ENCODE measurements at regions not wholly inside any gene's neighbourhood (a gene's known extent, or its start where the extent isn't known, plus 50 kb on each side); places are given as distances from the start of the nearest gene placed in this dataset.
"Not testable (repeated sequence)": the region's sequence is repeated elsewhere in the genome, so short reads cannot be mapped to it uniquely, and the experiment has no call there.

DNA sequence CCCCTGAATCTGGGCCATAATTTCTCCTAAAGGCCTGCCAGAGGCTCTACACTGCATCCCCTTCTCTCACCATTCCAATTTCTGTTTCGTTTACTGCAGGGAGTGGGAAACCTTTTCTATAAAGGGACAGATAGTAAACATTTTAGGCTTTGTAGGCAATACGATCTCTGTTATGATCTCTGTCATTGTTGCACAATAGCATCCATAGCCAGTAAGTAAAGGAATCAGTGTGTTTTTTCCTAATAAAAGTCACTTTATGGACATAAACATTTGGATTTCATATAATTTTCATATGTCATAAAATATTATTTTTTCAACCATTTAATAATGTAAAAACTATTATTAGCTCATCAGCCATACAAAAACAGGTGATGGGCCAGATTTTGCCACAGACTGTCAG, 531.7 kb downstream of the DSC3 start:
- DNase-seq: no peak

- DNase-seq: no peak
These were observed 540.9 kb downstream of the DSC3 start for GRCh38 chr18:30501594-30501993.

DNA sequence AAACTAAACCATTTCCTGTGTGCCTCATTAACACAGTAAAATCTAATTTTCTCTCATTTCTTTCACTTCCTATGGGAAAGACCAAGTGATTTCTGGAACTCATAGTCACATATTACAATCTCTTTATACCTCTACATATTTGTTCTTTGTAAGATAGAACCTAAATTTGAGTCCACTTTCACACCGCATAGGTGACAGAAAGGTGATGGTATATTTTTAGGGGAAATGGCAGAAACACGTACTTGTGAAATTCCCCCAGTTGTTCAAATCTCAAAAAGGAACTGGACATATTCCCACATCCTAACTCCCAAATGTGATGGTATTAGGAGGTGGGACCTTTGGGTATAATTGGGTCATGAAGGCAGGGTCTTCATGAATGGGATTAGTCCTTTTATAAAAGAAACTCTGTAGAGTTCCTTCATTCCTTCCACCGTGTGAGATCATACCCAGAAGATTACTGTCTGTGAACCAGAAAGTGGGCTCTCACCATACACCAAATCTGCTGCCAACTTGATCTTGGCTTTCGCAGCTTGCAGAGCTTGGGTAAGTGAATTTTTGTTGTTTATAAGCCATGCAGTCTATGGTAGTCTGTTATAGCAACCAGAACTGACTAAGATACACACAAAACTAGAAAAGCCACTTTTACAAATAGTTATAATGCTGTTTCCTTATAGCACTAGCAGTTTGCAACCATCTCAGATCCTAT, 542.1 kb downstream of the DSC3 start:
- DNase-seq: no peak

DNA sequence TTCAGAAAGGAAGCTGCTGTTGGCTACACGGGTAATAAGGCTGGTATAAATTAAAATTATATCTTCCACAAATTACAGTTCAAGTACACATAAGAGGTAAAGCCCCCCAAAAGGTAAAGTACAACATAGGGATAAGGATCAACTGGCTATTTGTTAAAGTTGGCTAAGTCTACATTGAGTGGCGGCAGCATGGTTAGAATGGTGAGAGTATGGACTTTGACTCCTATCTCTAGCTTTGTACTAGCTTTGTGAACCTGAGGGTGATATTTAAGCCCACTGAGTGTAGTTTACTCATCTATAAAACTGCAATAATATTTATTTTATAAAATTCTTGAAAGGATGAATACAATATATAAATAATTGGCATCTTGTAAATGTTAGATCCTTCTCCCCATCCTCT, 542.8 kb downstream of the DSC3 start:
- no peak for DNase-seq

DNA sequence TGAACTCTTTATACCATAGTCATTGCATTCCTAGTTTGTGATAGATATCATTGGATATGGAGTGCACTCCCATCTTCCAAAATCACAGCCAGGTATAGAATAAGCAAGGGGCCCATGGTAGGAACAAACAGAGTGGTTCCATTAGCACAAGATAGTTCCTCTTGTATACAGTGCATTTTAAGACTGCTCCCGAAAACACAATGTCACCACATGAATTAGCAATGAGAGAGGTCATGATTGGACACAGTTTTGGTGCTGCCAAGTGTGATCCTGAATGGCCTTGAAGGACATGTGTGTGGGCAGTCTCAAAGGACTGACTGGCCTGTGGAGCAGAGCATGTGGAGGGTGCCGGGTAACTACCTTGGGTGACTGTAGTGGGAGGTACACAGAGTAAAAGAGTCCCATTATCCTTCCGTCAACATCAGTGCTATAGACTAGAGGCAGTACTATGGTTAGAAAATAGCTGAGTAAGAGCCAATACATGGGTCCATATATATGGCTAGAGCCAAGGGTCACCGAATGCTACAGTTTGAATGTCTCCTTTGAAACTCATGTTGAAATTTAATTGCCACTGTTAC, 549.9 kb downstream of the DSC3 start:
- DNase-seq: no peak

DNA sequence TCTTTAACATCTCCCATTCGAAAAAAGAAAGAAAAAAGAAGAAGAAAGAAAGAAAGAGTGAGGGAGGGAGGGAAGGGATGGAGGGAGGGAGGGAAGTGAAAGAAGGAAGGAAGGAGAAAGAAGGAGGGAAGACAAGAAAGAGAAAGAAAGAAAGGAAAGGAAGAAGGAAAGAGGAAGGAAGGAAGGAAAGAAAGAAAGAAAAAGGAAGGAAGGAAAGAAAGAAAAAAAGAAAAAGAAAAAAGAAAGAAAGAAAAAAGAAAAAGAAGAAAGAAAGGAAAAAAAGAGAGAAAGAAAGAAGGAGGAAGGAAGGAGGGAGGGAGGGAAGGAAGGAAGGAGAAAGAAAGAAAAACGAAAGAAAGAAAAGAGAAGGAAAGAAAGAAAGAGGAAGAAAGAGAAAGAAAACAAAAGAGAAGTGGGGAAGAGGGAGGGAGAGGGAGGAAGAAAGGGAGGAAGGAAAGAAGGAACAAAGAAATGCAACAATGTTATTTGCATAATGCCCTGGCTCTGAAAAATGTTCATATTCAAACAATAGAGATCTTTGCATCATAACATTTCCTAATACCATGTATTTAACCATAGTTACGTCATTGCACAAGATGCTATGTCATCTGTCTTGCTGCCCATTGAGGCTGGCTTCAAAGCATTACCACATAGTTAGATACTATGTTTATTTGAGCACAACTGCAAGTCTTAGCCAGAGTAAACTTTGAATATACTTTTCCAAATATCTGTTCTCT, 550.6 kb downstream of the DSC3 start:
- no peak for DNase-seq

GRCh38 chr18:30489890-30490643, 552.5 kb downstream of the DSC3 start:
- DNase-seq: no peak

DNA sequence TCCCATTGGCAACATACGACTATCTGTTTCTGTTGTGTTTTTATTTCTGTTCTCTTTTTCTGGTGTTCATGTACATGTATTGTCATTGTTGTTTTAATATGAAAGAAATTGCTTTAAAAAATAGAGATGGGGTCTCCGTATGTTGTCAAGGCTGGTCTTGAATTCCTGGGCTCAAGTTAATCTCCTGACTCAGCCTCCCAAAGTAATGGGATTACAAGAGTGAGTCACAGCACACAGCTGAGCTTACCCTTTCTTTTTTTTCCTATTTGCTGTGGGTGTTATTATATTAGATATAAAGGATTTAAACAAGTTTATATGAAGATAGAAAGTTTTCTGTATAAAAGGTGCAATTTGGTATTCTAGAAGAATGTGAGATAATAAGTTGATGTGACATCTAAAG, 554.6 kb downstream of the DSC3 start:
- no peak for DNase-seq

DNA sequence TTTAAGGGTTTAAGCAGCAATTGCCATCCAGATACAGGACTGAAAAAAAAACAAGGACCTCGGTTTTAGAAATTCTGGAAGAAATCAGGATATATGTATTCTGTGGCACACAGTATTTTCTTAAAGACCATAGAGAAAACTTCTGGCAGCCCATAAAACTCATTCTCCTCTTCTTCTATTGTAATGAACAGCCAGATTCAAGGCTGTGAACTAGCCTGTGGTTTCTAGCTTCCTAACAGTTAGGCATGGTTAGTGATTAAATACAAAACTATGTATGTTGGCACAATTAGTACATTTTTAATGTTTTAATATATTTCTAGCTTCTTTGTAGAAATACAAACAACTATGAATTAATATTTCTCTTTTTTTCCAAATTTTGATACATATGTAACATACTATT, 555.7 kb downstream of the DSC3 start:
- no peak for DNase-seq

DNA sequence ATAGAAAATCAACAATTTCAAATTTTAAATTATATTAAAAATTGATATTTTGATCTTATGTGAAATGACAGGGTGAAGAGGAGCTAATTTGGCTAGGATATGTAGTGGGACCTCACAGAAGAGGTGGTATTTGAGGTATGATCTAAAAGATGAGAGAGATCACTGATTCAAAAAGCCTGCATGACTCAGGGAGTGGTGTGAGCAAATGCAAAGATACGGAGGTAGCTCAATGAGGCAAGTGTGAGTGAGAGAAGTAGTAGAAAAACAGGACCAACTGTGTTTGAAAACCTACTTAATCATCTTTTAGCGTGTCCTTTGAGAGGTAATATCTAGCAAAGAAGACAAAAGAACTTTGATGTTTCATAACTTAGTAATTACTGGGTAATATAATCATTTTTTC, 557.5 kb downstream of the DSC3 start:
- DNase-seq: no peak

DNA sequence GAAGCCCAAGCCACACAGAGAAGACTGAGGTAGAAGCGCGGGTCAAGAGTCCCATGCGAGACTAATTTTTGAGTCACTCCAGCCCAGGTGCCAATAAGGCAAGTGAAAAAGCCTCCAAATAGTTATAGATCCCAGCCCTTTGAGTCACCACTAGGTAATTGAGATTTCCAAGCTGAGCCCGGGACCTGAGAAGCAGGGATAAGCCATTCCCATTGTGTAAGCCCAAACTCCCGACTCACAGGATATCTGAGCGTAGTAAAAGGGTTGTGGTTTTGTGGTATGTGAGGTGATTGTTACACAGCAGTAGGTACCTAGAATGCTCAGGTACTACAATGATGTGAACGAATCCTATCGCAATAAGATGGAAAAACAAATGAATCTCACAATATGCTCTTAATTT, 560.7 kb downstream of the DSC3 start:
- DNase-seq: no peak

DNA sequence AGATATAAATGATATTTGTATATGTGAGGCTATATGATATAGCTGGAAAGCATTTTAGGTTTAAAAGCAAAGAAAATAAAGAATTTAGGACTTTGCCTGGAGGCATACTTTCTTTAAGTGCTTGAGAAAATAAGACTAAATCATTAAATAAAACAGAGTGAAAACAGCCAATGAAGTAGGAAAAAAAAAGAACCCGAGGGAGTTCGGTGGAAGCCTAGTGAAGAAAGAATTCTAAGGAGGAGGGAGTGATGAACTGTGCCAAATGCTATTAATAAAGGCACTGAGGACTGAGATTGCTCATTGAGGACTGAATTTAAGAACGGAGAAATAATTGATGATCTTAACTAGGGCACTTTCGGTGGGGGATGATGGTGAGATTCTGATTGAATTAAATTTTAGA, 573.5 kb downstream of the DSC3 start:
- peak in 1 of 2 experiments; percentile 61 for DNase-seq

DNA sequence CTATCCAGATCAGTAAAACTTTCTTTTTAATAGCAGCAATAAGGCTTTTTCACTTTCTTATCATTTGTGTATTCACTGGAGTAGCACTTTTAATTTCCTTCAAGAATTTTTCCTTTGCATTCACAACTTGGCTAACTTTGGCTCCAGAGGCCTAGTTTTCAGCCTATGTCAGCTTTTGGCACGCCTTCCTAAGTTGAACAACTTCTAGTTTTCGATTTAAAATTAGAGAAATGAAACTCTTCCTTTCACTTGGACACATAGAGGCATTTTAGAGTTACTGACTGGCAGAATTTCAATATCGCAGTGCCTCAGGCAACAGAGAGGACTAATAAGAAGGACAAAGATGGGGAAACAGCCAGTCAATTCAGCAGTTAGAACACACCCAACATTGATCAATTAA, 577.4 kb downstream of the DSC3 start:
- DNase-seq: no peak

DNA sequence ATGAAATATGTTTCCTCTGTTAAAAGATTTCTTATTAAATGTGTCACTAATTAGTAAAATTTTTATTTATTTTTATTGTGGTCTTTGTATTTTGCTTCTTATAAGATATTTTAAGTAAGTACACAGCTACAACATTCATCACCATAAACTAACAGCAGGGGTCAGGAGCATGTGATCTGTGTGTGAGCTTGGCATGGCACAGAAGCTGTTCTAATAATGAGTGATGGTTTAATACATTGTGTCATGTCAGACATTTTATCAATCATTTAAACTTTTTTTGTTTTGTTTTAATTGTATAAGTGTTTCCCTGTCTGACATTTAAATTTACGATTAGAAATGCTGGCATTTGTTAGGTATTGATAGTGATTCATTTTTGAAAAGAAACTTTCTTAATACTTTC, 585.4 kb downstream of the DSC3 start:
- no peak for DNase-seq

GRCh38 chr18:30455741-30456140, 586.8 kb downstream of the DSC3 start:
- DNase-seq: no peak

- DNase-seq: no peak
These were observed 587.6 kb downstream of the DSC3 start for GRCh38 chr18:30454920-30455319.

- no peak for DNase-seq
These were observed 590.6 kb downstream of the DSC3 start for GRCh38 chr18:30451981-30452380.

DNA sequence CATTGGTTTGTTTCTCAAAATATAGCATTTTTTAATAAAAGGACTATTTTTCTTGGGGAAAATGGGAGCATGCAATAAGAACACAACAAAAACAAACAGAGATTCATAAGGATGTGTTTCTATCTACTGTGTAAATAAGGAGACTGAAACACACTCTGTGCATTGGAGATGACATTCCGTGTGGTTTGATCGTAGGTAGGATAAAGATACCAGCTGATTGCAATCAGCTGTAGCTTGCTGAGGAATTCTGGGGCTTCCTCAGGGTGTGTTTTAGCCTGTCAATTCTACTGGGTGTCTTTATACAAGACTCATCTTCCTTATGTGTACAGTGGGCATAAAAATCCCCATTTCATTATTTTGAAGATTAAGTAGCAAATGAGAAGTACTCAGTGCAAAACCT, 591.6 kb downstream of the DSC3 start:
- no peak for DNase-seq

DNA sequence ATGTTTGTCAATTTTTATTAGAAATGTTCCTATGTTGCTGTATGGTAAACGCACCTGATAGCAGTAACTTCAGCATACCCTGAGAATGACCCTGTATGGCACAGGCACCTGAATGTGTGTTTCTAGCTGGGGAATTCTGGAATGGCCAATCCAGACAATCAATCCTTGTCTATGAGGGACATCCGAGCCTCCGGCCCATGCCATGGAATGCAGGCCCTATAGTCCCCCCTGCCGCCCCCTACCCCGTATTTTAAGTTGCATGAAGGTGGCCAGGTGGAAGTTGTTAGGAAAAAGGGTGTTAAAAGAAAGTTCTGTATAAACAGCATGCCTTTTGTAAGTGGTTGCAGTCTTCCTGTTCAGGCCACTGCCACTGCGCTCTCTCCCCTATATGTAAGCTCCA, 595.9 kb downstream of the DSC3 start:
- no peak for DNase-seq

- DNase-seq: no peak
These were observed 598.0 kb downstream of the DSC3 start for GRCh38 chr18:30444544-30444943.

- no peak for DNase-seq
These were observed 602.2 kb downstream of the DSC3 start for GRCh38 chr18:30440351-30440750.

DNA sequence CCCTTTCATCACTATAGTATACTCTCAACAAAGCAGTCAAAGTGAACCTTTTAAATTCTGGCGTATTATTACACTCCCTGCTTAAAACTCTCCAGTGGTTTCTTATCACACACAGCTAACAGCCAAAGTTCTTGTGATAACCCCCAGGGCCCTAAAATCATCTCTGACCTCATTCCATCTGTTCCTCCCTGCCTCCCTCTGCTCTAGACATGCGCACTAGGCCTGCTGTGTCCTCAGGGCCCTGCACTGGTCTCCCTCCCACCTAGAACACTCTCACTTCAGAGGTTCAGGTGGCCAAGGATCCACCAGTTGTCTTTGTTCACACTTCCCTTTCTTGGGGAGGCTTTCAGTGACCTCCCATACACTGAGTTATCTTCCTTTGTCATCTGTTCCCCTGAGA, 603.4 kb downstream of the DSC3 start:
- DNase-seq: no peak

DNA sequence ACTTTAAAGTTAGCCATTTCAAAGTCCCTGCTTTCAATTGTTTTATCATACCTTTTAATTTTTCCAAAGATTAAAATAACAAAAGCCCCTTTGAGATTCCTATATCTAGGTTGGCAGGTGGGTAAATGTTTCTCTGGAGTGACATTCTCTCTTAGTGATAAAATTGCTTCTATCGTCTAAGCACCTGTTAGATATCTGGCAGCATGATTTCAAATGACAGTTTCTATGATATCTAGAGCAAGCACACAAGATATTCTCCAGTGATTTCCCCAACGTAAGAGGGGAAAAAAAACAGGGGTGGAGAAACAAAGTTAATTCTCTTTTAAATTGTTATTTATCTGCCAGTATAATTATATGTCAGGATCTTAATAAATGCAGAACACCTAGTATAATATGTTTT, 610.2 kb downstream of the DSC3 start:
- no peak for DNase-seq

DNA sequence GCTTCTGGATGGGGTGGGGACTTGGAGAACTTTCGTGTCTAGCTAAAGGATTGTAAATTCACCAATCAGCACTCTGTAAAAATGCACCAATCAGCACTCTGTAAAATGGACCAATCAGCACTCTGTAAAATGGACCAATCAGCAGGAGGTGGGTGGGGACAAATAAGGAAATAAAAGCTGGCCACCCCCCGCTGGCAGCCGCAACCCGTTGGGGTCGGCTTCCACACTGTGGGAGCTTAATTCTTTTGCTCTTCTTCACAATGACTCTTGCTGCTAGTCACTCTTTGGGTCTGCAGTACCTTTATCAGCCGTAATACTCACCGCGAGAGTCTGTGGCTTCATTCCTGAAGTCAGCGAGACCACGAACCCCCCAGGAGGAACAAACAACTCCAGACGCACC, 623.1 kb downstream of the DSC3 start:
- not testable (repeated sequence) for DNase-seq
